Prostate gland (tissue), 2 donors: ENCODE measurements at regions not wholly inside any gene's neighbourhood (a gene's known extent, or its start where the extent isn't known, plus 50 kb on each side); places are given as distances from the start of the nearest gene placed in this dataset.

ENCODE experiments used
- DNase-seq: peaks from one replicate; pipeline ENCODE4 v3.0.0-alpha.2; 2019; ENCODE audit warnings: low spot score
- H3K27ac ChIP-seq, 2 donors: fragments of 200-600 bp; sonication (generic); 2 replicates each; pipeline ENCODE4 v1.5.1; 2017 to 2019
- H3K27me3 ChIP-seq: fragments of 200-600 bp; sonication (generic); replicated peaks from 2 replicates; pipeline ENCODE4 v1.5.1; 2019; ENCODE audit not compliant: insufficient read depth
- H3K36me3 ChIP-seq, 2 donors: fragments of 200-600 bp; sonication (generic); 1 replicate in 1 of 2; 2 replicates in 1 of 2; pipeline versions ENCODE4 v1.5.1 to v1.8.1; 2017 to 2019
- H3K4me1 ChIP-seq: fragments of 200-600 bp; sonication (generic); replicated peaks from 2 replicates; pipeline ENCODE4 v1.5.1; 2019
- H3K4me3 ChIP-seq, 2 donors: fragments of 200-600 bp; sonication (generic); 2 replicates each; pipeline ENCODE4 v1.5.1; 2017 to 2019
- H3K9me3 ChIP-seq: fragments of 200-600 bp; sonication (generic); 2 replicates; pipeline ENCODE4 v1.5.1; 2017
- CTCF ChIP-seq, 4 experiments: fragments of 200-600 bp in 2 of 4; fragments of 450-650 bp in 2 of 4; sonication (generic) in 2 of 4; IDR thresholded peaks; 1 replicate in 3 of 4; 2 replicates in 1 of 4; pipeline ENCODE4 v1.5.1; 2016 to 2019; ENCODE audit warnings: antibody characterized with exemption in 4 of 4, mild to moderate bottlenecking in 2 of 4, moderate library complexity in 2 of 4
- POLR2A ChIP-seq: fragments of 450-650 bp; IDR thresholded peaks from one replicate; pipeline ENCODE4 v1.6.1; 2016; ENCODE audit warnings: antibody characterized with exemption, mild to moderate bottlenecking
- POLR2AphosphoS5 ChIP-seq: sonication (generic); formaldehyde crosslinking; IDR thresholded peaks from one replicate; pipeline ENCODE4 v1.6.1; 2017; ENCODE audit warnings: antibody characterized with exemption
- WGBS: methylation state at CpG from one replicate; pipeline ENCODE4 v1.1.5; 2018; 5-methylcytosine and 5-hydroxymethylcytosine counted together
- intact Hi-C: fragments of 100-400 bp; cut with DNase I; formaldehyde crosslinking; loops from one replicate; pipeline ENCODE4 v1.14.2; 2022

- WGBS = 92% methylated on average over 5 of the region's 5 CpGs
- no peak overlapping the region for H3K27ac ChIP-seq
- H3K9me3 ChIP-seq = no peaks in the 10 kb centered on the region
- H3K27me3 ChIP-seq = no peaks in the 10 kb centered on the region
- TF ChIP-seq POLR2A (no peak), POLR2AphosphoS5 (no peak), CTCF (IDR thresholded peaks at IDR 0.05) (no peak)
- intact Hi-C loops = no loop called here
- no peak overlapping the region for H3K4me3 ChIP-seq
- H3K4me1 ChIP-seq = no peaks in the 10 kb centered on the region
- no peak for DNase-seq
- no peaks in the 10 kb centered on the region for H3K36me3 ChIP-seq
These were observed 162.5 kb upstream of the RNPC3 start for GRCh38 chr1:103363008-103363365.

GRCh38 chr1:103362348-103363007 lies 163.0 kb upstream of the RNPC3 start:
- no peaks in the 10 kb centered on the region for H3K4me1 ChIP-seq
- WGBS = 78% methylated on average over 4 of the region's 4 CpGs
- no peak for DNase-seq
- no peaks in the 10 kb centered on the region for H3K27me3 ChIP-seq
- intact Hi-C loops = no loop called here
- no peak for TF ChIP-seq POLR2A
- no peak for TF ChIP-seq CTCF (IDR thresholded peaks at IDR 0.05)
- TF ChIP-seq POLR2AphosphoS5 = no peak
- H3K27ac ChIP-seq = no peak overlapping the region
- no peaks in the 10 kb centered on the region for H3K9me3 ChIP-seq
- no peaks in the 10 kb centered on the region for H3K36me3 ChIP-seq
- no peak overlapping the region for H3K4me3 ChIP-seq

- intact Hi-C loops = no loop called here
- H3K36me3 ChIP-seq = no peaks in the 10 kb centered on the region
- WGBS = 62% methylated on average over 1 of the region's 1 CpG
- DNase-seq = no peak
- no peaks in the 10 kb centered on the region for H3K27me3 ChIP-seq
- H3K9me3 ChIP-seq = no peaks in the 10 kb centered on the region
- no peak overlapping the region for H3K4me3 ChIP-seq
- no peak for TF ChIP-seq POLR2AphosphoS5
- TF ChIP-seq POLR2A = no peak
- TF ChIP-seq CTCF (IDR thresholded peaks at IDR 0.05) = no peak
- no peak overlapping the region for H3K27ac ChIP-seq
- H3K4me1 ChIP-seq = no peaks in the 10 kb centered on the region
These were observed 172.1 kb upstream of the RNPC3 start for GRCh38 chr1:103353391-103353790.

GRCh38 chr1:103348136-103348535 lies 177.4 kb upstream of the RNPC3 start:
- DNase-seq = no peak
- WGBS = 35% methylated on average over 1 of the region's 1 CpG
- Histone ChIP-seq H3K27me3 (no peaks in the 10 kb centered on the region), H3K4me3 (no peak overlapping the region), H3K36me3 (no peaks in the 10 kb centered on the region), H3K4me1 (no peaks in the 10 kb centered on the region), H3K9me3 (no peaks in the 10 kb centered on the region), H3K27ac (no peak overlapping the region)
- TF ChIP-seq POLR2AphosphoS5 (no peak), POLR2A (no peak), CTCF (IDR thresholded peaks at IDR 0.05) (no peak)
- intact Hi-C loops = no loop called here

- no peak for DNase-seq
- H3K36me3 ChIP-seq = no peaks in the 10 kb centered on the region
- WGBS = 54% methylated on average over 3 of the region's 3 CpGs
- no peak overlapping the region for H3K4me3 ChIP-seq
- no peaks in the 10 kb centered on the region for H3K27me3 ChIP-seq
- no peaks in the 10 kb centered on the region for H3K9me3 ChIP-seq
- no peak for TF ChIP-seq POLR2AphosphoS5
- no peak for TF ChIP-seq CTCF (IDR thresholded peaks at IDR 0.05)
- no peak for TF ChIP-seq POLR2A
- no peak overlapping the region for H3K27ac ChIP-seq
- no peaks in the 10 kb centered on the region for H3K4me1 ChIP-seq
- intact Hi-C loops = no loop called here
These were observed 180.6 kb upstream of the RNPC3 start for GRCh38 chr1:103344930-103345329.
